ENCODE measurements at regions not wholly inside any gene's neighbourhood (a gene's known extent, or its start where the extent isn't known, plus 50 kb on each side); places are given as distances from the start of the nearest gene placed in this dataset.
"Not testable (repeated sequence)": the region's sequence is repeated elsewhere in the genome, so short reads cannot be mapped to it uniquely, and the experiment has no call there.

DNA sequence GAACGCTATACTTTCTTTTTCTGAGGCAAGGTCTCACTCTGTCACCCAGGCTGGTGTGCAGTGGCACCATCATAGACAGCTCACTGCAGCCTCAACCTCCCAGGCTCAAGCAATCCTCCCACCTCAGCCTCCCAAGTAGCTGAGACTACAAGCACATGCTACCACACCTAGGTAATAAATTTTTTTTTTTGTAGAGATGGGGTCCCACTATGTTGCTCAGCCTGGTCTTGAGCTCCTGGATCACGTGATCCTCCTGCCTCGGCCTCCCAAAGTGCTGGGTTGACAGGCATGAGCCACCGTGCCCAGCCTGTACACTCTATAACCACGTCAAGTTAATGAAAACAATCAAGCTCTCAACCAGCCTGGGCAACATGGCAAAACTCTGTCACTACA, 127.1 kb upstream of the VOPP1 start:
- DNase-seq = not testable (repeated sequence)

DNA sequence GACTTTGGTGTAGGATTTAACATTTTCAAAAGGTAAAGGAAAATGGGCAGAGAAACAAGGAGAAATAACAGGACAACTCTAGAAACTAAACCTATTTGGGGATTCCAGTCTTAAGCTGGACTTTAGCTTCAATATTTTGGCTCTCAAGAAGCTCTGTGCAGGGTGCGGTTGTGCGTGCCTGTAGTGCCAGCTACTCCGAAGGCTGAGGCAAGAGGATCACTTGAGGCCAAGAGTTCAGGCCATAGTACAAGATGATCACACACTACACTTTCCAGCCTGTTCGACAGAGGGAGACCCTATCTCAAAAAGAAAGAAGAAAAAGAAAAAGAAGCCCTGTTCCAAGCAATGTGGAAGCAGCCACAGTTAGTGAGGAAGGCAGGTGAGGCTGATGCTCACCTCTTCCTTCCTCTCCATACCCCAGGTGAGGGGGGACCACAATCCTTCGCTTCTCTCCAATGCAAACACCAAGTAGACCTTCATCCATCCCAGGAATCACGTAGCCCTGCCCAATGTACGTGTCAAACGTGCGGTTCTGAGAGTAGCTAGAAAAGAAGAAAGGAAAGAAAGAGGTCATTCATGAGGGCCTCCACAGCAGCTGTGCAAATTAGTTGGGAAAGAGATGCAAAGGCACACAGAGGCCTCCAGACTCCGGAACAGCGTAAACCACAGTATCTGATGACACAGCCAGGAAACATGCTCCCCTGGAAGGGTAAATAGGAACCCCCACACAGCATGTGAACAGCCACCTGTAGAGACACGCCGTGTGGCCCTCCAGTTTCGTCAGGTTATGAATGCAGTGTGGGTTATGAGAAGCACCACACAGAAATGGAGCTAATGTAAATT, 126.5 kb upstream of the VOPP1 start:
- DNase-seq = not testable (repeated sequence)

DNA sequence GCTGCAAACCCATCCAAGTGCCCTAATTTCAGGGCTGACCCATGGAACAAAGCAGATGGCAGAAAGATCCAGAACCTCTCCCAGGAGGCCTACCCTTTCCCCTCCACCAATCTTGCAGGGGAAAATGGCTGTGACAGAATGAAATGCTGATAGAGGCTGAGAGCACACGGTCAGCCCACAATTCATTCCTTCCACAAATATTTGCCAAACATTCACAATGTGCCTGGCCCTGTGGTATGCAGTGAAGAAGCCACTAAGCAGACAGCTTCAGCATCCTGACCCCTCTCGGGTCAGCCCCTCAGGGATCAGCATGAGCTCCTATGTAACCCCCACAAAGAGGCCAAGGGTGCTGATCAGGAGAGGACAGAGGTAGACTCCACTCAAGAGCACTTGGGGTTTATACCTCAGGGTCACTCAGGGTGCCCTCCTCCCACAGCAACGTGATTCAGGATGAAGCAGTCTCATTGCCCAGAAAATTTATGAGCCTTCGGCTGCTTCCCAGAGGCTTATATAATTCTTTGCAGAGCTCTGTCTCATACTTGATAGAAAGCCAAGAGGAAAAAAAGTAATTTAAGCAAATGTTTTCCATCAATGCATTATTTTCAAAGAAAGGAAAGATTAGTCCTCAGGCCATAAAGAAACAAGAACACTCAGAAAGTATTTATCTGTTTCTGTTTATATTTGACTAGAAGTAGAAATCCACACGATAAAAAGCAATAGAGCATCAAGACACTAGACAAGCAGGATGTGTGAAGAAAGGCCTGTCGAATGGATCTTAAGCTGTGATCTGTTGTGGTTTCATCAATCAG, 123.8 kb upstream of the VOPP1 start:
- not testable (repeated sequence) for DNase-seq

DNA sequence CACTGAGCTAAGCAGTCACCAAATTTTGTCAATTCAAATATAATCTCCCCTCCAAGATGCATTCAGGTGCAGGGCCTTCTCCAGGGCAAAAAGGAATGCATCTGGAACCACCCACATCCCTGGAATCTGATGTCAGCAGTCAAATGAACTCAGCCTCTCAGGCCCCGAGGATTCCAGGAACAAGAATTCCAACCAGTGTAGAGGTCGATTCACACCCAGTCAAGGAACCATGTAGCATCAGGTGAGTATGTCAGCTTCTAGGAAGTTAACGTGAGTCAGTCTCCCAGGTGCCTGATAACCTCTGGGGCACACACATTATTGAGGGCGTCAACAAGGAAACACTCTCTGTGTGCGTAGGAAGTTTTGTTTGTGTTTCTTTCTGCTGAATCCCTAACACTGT, 122.2 kb upstream of the VOPP1 start:
- DNase-seq = not testable (repeated sequence)

DNA sequence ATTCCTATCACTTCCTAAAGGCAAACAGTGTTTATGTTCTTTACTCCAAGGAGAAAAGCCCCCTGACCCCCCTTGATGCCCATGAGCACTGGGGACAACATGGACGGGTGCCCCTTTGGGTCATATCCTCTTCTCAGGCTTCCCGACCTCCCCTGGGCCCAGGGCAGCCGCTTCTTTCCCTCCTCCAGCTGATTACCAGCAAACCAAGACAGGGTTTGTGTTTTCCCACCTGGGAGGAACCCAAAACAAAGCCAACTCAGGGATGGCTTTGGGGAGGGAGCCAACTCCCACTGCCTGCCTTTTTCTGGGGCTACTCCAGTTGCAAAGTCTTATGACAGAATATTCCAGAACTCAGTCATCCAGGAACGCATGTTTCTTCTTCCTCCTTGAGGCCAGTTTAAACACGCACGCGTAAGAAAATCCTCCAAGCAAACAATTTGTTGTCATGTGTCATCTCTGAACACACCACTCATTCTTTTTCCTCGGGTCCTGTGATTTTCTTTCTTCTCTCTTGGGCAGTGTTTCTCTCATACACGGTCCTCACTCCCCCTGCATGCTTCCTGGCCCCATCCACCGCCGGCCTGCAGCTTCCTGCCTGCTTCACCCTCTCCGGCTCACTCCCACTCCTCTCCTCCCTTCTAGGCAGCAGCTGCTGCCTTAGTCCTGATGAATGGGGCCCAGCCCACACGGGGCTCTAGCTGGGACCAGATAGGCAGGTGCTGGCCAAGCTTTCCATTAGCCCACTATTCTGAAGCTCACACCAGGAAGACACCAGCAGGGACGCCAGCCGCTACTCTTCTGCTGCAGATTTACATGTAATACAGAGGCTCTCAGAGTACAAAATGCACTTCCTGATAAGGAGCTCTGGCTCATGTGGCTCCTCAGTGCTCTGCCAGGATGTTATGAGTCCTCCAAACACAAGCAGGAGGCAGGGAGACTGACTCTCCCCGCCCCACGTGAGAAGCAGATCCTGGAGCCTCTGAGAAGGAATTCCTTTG, 116.7 kb upstream of the VOPP1 start:
- DNase-seq = not testable (repeated sequence)

DNA sequence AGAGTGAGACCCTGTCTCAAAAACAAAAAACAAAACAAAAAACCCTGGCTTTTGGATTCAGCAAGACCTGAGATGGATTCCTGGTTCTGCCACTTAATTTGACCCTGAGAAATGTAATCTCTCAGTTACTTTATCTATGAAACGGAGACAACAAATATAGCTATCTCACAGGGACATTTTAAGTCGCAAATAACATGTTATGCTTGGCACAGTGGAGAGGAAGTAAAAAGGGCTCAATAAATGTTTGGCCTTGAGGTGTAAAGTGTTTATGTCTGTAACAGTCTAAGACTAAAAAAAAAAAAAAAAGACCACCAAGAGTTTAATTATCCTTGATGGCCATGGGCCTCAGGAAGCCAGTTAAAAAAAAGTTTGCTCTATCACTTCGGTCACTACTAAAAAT, 116.0 kb upstream of the VOPP1 start:
- not testable (repeated sequence) for DNase-seq

DNA sequence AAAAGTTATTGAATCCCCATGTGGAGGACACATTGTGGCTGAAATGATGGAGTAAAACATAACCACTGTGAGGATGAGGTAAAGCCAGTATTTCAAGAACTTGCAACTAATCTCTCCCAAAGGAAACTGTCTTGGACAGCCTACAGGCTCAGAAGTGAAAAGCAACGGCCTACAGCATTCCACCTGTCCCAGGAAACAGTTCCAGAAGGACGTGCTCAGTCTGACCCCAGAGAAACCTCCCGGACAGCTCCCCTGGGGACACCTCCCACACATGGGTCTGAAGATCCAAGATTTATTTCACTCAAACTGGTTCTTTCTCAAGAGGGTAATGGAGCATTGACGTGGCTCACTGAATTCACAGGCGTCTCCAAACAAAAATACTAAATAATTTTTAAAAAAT, 115.0 kb upstream of the VOPP1 start:
- not testable (repeated sequence) for DNase-seq

DNA sequence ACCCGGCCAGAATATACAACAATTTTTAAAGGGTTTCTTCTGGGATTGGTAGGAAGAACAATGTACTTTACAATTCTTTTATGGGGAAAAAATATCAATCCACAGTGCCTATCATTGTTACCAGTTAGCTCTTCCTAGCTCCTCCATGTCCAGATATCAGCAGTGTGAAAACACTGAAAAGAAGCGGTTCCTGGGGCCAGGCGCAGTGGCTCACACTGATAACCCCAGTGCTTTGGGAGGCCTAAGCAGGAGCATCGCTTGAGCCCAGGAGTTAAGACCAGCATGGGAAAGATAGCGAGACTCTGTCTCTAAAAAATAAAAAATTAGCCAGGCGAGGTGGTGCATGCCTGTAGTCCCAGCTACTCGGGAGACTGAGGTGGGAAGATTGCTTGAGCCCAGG, 114.5 kb upstream of the VOPP1 start:
- DNase-seq = not testable (repeated sequence)

DNA sequence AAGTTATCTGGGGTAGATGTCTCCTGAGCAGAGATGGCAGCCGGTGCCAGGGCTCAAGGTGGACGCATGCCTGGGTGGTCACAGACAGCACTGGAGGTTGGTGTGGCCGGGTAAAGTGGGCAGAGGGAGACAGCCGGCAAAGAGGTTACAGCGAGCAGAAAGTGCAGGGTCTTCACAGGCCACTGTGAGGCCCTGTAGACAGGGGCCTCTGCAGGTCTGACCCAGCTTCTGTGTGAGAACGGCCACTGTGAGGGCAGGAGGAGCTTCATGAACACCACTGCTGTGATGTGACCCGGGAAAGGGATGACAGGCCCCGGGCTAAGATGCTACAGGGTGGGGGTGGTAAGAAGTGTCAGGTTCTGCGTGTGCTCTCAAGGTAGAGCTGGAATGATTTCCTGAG, 111.2 kb upstream of the VOPP1 start:
- not testable (repeated sequence) for DNase-seq

DNA sequence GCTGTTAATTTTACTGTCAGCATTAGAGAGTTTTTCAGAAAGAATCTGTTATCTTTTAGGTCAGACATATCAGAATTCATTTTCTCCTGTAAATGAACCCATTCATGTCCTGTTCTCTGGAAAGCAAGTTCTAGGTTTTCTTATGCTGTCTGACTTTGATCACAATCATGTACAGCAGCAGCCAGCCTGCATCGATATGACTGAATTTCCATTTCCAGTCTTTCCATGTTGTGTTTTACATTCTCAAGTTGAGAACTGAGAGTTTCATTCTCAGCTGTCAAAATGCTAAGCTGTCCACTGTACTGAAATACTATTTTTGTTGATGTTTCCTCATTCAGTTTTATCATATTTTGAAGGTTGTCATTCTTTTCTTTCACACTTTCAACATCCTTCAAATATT, 103.3 kb upstream of the VOPP1 start:
- not testable (repeated sequence) for DNase-seq

DNA sequence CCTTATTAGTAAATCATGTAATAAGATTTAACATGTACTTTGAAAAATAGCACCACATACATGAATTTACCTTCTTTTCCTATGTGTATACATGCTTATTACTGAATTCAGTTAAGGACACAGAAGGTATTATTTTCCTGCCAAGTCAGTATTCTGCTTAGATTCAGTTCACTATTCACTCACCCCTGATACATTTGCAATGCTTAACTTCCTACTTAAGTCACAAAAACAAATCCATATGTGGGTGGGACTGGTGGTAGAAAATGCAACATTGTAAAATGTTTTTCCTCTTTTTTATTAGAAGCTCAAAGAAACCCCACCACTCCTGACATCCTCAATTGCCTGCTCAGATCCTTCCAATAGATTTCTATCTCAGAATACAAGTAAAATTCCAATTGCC, 101.2 kb upstream of the VOPP1 start:
- not testable (repeated sequence) for DNase-seq

DNA sequence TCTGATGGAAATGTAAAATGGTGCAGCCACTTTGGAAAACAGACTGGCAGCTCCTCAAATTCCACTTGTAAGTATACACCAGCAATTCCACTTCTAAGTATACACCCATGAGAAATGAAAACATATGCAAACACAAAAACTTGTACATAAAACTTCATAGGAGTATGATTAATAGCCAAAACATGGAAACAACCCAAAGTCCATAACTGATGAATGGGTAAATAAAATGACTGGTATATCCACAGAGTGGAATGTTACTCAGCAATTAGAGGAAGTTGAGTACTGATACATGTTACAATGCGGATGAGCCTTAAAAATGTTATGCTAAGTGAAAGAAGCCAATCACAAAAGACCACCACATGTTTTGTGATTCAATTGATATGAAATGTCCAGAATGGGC, 99.8 kb upstream of the VOPP1 start:
- DNase-seq = not testable (repeated sequence)

DNA sequence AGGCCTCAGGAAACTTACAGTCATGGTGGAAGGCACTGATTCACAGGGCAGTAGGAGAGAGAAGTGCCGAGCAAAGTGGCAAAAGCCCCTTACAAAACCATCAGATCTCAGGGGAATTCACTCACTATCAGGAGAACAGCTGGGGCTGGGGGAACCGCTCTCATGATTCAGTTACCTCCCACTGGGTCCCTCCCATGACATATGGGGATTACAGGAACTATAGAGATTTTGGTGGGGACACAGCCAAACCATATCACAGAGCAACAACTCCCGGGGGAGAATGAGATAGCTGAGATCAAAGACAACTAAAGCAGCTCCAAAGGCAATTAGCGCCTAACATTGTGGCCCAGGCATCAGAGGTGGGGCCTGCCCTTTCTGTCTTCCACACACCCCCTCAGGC, 85.4 kb upstream of the VOPP1 start:
- DNase-seq = no peak

DNA sequence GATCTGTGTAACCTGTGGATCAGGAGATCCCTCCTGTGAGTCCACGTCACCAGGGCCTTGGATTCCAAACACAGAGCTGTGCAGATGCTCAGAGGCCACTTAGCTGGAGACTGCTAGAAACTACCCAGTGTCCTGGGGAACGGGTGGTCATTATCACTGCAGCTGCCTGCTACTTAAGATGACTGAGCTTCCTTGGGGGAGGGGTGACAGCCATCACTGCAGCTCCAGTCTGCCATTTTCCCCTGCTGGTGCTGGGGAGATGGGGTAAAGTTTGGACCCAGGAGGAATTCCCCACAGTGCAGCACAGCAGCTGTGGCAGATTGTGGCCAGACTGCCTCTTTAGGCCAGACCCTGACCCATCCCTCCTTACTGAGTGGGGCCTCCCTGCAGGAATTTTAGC, 78.8 kb upstream of the VOPP1 start:
- no peak for DNase-seq

DNA sequence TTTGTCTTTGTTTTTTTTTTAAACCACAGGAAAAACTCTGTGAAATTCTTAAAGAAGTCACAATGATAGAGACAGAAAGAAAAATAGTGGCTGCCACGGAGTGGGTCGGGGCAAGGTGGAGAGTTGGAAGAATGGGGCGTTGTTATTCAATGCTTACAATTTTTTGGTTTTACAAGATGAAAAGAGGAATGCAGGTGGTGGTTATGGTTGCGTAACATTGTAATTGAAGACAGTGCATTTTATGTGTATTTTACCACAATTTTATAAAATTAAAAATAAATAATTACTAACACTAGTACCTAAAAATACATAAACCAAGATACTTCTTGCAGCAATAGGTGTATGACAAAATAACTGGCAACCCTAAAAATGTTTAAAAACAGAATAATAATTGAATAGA, 76.9 kb upstream of the VOPP1 start:
- DNase-seq = no peak

DNA sequence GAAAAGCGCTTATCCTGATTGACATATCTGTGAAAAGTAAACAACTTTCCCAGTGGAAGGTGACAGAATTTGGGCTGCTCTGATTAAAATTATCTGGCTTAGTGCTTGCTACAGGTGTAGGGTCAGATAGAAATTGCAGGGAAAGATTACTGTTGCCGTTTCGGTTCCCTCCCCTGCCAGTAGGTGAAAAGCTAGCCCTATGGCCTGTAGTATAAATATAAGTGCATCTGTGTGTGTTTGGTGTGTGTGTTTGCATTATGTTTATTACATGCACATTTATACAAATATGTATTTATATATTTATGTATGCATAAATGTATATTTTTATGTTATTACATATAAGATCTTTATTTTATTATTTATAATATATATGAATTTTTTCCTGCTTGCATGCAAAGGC, 72.3 kb upstream of the VOPP1 start:
- no peak for DNase-seq

DNA sequence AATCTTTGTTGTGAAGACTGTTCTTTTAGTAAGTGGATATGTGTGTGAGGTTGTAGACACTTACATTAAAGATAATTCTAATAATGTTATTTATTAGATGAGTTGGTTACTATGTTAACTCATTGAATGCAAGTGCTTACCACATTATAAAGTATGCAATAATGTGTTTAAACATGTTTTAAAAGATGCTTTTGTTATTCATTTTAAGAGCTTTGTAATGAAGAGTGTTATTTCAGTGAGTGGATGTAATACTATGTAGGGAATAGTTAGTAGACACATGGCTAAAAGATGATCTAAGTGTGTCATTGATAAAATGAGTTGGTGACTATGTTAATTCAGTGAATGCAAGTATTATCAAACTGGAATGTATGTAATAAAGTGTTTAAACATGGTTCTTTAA, 70.0 kb upstream of the VOPP1 start:
- no peak for DNase-seq

DNA sequence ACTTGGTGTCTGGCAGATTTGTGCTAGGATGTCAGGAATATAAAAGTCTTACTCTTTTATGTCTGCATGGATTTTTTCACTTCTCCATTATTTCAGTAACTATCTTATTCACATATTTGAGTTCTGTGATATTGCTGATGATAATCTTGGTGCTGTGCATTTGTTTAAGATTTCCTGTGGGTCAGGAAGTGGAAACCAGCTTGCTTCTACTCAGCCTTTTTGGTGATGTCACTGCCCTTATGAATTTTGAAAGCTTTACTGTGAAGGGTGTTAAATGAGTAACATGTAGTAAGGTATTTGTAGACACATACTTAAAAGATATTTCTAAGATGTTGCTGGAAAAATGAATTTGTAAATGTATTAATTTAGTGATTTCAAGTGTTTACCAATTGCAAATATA, 69.5 kb upstream of the VOPP1 start:
- no peak for DNase-seq

DNA sequence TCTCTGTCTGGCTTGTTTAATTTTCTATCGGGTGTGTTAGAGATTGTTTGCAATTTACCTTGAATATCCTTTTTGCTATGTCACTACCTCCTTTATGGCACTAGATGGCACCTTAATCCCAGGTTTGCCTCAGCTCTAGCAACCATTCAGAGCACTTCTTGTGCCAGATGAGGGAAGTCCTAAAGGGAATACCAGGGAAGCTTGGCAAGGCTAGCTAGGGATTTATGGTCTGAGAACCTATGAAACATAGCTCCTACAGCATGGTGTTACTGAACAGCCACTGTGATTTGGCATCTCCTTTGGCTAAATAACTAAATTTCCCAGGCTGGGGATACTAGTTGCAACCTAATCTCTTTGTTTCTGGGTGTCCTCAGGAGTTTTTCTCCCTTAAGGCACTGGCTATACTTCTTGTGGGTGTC, 69.0 kb upstream of the VOPP1 start:
- peak; percentile 73 for DNase-seq

DNA sequence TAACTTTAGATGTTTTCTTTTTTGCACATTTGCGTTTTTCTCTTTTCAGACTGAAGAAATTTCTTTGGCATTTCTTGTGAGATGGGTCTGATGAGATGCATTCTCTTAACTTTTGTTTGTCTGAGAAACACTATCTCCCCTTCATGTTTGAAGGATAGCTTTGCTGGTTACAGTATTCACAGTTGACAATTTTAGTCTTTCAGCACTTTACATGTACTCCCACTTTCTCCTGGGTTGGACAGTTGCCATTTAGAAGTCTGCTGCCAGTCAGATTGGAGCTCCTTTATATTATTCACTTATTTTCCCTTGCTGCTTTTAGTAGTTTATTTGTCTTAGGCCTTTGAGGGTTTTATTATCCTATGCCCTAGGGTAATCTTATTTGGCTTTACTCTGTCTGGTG, 67.3 kb upstream of the VOPP1 start:
- DNase-seq = no peak

DNA sequence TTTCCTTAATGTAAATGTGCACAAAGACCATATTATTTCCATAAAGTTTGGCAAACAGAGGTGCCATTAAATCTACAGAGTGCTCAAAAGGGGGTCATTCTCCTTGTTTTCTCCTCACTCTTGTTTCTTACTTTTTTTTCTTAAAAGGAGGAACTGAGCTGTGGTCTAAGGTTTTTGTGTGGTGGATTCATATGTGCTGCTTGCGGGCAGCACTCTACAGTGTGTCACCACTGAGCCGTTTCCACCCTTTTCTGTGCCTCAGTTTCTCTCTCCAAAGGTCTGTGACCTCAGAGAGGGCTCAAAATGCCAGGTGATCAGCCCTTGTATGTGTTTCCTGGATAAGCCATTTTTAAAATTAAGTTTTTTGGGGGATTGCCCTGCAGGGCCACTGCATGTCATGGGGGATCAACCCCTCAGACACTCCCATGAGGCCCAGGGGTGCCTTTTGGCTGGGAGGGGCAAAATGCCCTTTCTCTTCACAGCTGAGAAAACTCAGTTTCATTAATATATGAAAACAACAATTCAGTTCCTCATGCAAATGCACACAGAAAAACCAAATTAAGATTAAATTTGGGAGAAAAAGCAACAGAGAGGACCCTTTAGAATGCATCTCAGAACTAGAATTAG, 56.9 kb upstream of the VOPP1 start:
- DNase-seq = no peak

DNA sequence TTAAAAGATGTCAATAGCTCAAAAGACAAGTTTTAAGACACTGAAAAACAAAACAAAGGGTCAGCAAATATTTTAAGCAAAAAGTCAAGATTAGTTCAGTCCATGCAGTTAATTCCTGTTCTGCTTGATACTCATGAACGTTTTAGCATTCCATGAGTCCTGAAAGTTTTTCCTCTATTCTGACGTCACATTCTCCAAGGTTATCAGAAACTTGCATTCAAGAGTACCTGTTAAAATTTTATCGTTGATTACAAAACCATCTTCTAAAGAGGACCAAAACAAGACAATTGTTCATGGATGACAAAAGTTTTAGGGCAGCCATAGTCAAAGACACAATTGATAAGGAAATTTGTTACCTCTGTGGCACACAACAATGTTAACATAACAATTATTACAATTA, 52.5 kb upstream of the VOPP1 start:
- DNase-seq = no peak

Data from DMS79 (cell line).